HL-60 (cell line): ENCODE measurements at regions not wholly inside any gene's neighbourhood (a gene's known extent, or its start where the extent isn't known, plus 50 kb on each side); places are given as distances from the start of the nearest gene placed in this dataset.

Experiments used
- DNase-seq, 2 experiments: peaks; one replicate each; pipeline ENCODE4 v3.0.0-alpha.2; 2010 to 2020; ENCODE audit warnings: low read depth in 1 of 2, low spot score in 1 of 2
- H3K27ac ChIP-seq: fragments of 250-450 bp; sonication (Bioruptor Pico); replicated peaks from 2 replicates; pipeline ENCODE4 v1.5.1; 2020; ENCODE audit warnings: mild to moderate bottlenecking, moderate library complexity
- H3K27me3 ChIP-seq: fragments of 250-450 bp; sonication (Bioruptor Pico); 2 replicates; pipeline ENCODE4 v1.5.1; 2021; ENCODE audit warnings: mild to moderate bottlenecking, moderate library complexity; ENCODE audit not compliant: insufficient read depth, poor library complexity, severe bottlenecking
- H3K4me3 ChIP-seq: replicated peaks from 2 replicates; pipeline ENCODE4 v1.5.1; 2011; ENCODE audit warnings: mild to moderate bottlenecking, control low read depth, low read length; ENCODE audit not compliant: insufficient read depth
- CTCF ChIP-seq: IDR thresholded peaks from one replicate; pipeline ENCODE4 v1.5.1; 2011; ENCODE audit warnings: low read length, control low read depth, inconsistent platforms; ENCODE audit not compliant: insufficient read depth
- GABPA ChIP-seq: IDR thresholded peaks from 2 replicates; pipeline ENCODE4 v1.6.1; 2012; ENCODE audit warnings: low read depth
- POLR2AphosphoS5 ChIP-seq: IDR thresholded peaks from 2 replicates; pipeline ENCODE4 v1.6.1; 2012; ENCODE audit warnings: low read depth
- SPI1 ChIP-seq: IDR thresholded peaks from 2 replicates; pipeline ENCODE4 v1.6.1; 2012; ENCODE audit warnings: low read depth, mild to moderate bottlenecking, borderline replicate concordance
- TF ChIP-seq, protein P1 (sequence below): IDR thresholded peaks from 2 replicates; pipeline ENCODE4 v1.6.1; 2012; ENCODE audit warnings: low read depth; ENCODE audit not compliant: insufficient replicate concordance

GRCh38 chr2:16018277-16019059 is 78.1 kb downstream of the MYCN start:
- Histone ChIP-seq H3K27ac (no peak overlapping the region), H3K4me3 (no peak overlapping the region), H3K27me3 (no peaks in the 10 kb centered on the region)
- no peak for TF ChIP-seq SPI1
- TF ChIP-seq CTCF, result no peak
- TF ChIP-seq, protein P1, sequence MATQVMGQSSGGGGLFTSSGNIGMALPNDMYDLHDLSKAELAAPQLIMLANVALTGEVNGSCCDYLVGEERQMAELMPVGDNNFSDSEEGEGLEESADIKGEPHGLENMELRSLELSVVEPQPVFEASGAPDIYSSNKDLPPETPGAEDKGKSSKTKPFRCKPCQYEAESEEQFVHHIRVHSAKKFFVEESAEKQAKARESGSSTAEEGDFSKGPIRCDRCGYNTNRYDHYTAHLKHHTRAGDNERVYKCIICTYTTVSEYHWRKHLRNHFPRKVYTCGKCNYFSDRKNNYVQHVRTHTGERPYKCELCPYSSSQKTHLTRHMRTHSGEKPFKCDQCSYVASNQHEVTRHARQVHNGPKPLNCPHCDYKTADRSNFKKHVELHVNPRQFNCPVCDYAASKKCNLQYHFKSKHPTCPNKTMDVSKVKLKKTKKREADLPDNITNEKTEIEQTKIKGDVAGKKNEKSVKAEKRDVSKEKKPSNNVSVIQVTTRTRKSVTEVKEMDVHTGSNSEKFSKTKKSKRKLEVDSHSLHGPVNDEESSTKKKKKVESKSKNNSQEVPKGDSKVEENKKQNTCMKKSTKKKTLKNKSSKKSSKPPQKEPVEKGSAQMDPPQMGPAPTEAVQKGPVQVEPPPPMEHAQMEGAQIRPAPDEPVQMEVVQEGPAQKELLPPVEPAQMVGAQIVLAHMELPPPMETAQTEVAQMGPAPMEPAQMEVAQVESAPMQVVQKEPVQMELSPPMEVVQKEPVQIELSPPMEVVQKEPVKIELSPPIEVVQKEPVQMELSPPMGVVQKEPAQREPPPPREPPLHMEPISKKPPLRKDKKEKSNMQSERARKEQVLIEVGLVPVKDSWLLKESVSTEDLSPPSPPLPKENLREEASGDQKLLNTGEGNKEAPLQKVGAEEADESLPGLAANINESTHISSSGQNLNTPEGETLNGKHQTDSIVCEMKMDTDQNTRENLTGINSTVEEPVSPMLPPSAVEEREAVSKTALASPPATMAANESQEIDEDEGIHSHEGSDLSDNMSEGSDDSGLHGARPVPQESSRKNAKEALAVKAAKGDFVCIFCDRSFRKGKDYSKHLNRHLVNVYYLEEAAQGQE, result no peak
- no peak for TF ChIP-seq GABPA
- no peak for TF ChIP-seq POLR2AphosphoS5
- no peak for DNase-seq

GRCh38 chr2:16016282-16016681 is 75.9 kb downstream of the MYCN start:
- Histone ChIP-seq H3K4me3 (no peak overlapping the region), H3K27me3 (no peaks in the 10 kb centered on the region), H3K27ac (no peak overlapping the region)
- TF ChIP-seq, protein P1, result no peak
- TF ChIP-seq POLR2AphosphoS5 (no peak), SPI1 (no peak), CTCF (no peak), GABPA (no peak)
- no peak for DNase-seq

DNA sequence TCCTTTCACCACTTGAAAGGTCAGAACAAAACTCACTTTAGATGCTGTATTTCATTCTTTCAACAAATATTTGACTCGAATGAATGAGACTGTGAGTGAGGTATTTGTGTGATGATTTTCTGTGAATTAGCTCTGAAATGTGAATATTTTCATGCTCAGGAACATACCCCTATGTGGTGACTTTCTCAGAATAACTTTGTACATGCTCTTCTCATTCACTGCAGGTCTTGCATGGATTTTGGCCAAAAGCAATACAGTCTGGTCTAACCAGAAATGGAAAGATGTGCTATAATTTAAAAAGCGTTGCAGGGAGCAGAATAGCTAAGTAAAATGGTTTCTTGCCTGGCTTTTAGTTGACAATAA is 75.5 kb downstream of the MYCN start:
- DNase-seq, result no peak
- H3K27ac ChIP-seq, result no peak overlapping the region
- no peaks in the 10 kb centered on the region for H3K27me3 ChIP-seq
- no peak for TF ChIP-seq POLR2AphosphoS5
- TF ChIP-seq CTCF, result no peak
- TF ChIP-seq SPI1, result no peak
- TF ChIP-seq, protein P1, result no peak
- no peak for TF ChIP-seq GABPA
- no peak overlapping the region for H3K4me3 ChIP-seq
